ENCODE measurements at regions not wholly inside any gene's neighbourhood (a gene's known extent, or its start where the extent isn't known, plus 50 kb on each side); places are given as distances from the start of the nearest gene placed in this dataset.

DNA sequence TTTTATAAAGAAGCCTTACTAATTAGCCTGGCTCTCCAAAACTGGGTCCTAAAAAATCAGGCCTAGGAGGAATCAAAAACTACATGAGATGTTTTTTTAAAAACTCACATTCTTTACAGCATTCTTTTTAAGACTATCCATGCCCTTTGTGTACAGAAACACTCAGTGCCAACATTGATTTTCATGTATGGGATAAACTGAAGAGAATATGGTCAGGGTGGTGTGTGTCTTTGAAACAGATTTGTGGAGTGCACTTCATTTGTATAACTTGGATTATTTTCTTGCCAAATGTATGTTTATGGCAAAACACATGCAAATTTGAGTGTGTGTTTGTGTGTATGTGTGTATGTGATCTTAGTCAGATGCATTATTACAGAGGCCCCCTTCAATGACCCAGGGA lies 283.6 kb upstream of the ATP5MC3 start:
- TF ChIP-seq, protein P1, sequence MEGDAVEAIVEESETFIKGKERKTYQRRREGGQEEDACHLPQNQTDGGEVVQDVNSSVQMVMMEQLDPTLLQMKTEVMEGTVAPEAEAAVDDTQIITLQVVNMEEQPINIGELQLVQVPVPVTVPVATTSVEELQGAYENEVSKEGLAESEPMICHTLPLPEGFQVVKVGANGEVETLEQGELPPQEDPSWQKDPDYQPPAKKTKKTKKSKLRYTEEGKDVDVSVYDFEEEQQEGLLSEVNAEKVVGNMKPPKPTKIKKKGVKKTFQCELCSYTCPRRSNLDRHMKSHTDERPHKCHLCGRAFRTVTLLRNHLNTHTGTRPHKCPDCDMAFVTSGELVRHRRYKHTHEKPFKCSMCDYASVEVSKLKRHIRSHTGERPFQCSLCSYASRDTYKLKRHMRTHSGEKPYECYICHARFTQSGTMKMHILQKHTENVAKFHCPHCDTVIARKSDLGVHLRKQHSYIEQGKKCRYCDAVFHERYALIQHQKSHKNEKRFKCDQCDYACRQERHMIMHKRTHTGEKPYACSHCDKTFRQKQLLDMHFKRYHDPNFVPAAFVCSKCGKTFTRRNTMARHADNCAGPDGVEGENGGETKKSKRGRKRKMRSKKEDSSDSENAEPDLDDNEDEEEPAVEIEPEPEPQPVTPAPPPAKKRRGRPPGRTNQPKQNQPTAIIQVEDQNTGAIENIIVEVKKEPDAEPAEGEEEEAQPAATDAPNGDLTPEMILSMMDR (IDR thresholded peaks at IDR 0.05; ENCODE audit: insufficient read depth, low read depth, low read length) = no peak
- no peak for TF ChIP-seq EZH2 (IDR thresholded peaks at IDR 0.05; ENCODE audit: insufficient read depth, low read length)
